ENCODE measurements at regions not wholly inside any gene's neighbourhood (a gene's known extent, or its start where the extent isn't known, plus 50 kb on each side); places are given as distances from the start of the nearest gene placed in this dataset.

DNA sequence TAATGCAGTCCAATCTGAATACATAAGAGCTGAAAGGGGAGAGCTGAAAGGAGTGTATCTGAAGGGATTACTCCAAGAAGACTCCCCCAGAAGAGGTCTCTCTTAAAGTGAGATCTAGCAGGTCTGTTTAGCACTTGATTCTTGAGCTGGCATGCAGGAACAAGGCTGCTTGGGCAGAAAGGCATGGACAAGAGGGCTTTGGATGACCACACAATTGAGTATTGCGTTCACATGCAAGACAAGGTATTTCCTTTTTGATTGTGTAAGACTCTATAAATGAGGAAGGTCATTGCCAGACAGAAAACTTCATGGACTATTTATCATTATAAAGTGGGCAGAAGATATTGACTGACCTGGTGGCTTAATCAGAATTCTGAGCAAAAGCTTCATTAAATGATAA, 145.5 kb upstream of the AFF2 start:
- CTCF ChIA-PET, result no interaction called here
- POLR2A ChIA-PET, result no interaction called here

DNA sequence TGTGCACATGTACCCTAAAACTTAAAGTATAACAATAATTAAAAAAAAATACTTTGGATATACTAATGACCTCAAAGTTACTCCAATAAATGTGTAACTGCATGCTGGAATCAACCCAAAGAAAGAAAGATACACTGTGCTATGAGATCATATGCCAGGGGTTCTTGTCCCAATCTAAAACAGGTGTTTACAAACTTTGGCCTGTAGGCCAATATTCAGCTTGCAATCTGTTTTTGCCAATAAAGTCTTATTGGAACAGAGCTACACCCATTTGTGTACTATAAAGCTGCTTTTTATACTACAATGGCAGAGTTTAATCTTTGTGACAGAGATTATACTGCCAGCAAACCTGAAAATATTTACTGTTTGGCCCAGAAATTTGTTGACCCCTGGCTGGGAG, 138.8 kb upstream of the AFF2 start:
- ChIA-PET POLR2A (no interaction called here), CTCF (no interaction called here)

DNA sequence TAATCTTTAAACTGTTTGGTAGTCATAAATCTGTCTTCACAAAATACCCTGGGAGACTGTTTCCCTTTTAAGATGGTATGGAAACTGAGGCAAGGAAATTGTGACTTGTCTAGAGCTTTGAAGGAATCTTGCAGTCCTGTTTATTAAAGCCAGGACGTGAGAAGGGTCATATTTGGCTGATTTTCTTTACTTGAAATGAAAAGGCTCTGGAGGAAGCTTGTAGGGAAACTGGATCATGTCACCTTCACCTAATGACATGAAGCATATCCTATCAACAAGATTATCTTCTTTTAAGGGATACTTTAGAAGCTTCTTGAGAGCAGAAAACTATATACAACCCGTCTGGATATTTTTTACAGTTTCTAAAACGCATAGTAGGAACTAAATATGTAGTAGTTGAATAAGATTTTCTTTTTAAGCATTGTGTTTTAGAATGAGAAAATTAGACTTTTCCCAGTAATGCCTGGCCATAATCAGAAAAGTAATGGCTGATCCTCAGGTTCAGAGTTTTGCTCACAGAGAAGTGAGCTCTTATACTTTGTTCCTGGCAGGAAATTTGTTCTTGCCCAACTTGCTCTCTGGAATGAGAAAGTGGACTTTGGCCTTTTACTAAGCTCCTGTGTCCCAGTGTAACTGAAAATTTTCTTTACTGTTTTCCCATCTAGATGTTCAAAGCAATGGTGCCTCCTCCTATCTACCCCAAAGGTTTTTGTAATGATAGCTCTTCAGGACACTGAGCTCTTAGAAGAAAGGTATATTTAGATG, 136.8 kb upstream of the AFF2 start:
- CTCF ChIA-PET, result no interaction called here
- POLR2A ChIA-PET, result no interaction called here

DNA sequence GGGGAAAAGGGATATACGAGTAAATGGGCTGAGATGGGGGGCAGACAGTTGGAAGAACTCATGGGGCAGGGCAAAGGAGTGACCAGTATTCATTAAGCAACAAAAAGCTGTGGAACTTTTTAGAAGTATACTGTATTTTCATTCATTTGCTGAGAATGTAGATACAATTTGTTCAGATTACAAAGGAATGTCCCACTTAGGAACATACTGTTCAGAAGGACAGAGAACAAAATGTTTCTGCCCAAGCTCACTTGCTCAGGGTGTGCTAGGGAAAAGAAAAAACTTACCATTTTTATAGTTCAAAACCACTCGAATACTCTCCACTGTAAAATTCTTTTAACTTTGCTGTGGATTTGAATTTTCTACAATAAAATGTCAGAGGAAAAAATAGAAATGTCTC, 135.2 kb upstream of the AFF2 start:
- ChIA-PET CTCF (no interaction called here), POLR2A (no interaction called here)

DNA sequence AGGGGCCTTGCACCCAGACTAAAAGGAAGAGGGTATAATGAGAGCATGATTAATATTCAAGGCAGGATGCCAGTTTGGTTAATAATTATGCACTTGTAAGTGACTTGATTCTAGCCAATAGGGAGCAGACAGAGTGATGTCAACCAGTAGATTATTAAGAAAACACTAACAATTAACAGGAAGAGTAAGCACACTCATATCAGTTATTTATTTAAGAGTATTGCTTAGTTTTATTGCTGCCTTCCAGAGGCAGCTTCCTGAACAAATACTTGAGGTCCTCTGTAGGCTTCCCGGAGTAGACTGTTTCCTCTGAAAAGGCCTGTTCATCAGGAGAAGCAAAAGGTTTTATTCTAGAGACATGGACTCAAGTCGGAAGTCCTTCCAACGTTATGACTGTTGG, 129.1 kb upstream of the AFF2 start:
- POLR2A ChIA-PET, result no interaction called here
- CTCF ChIA-PET, result no interaction called here

DNA sequence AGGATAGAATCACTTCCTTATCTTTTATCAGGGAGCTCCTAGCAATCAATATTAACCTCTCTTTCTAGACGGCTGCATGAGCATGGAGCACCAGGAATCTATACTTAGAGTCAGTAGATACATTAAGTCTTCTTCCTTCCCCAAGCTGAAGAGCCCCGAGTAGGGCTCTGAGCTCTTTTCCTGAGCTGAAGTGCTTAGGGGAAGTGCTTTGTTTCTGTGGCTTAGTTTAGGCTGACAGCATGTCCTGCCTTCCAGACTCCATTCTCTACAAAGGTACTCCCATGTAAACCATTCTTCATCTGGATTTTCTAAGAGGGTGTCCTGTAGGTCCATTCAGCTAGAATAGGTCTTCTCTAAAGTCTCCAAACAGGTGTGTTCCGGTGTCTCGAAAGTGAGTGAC, 127.5 kb upstream of the AFF2 start:
- ChIA-PET POLR2A (no interaction called here), CTCF (no interaction called here)

DNA sequence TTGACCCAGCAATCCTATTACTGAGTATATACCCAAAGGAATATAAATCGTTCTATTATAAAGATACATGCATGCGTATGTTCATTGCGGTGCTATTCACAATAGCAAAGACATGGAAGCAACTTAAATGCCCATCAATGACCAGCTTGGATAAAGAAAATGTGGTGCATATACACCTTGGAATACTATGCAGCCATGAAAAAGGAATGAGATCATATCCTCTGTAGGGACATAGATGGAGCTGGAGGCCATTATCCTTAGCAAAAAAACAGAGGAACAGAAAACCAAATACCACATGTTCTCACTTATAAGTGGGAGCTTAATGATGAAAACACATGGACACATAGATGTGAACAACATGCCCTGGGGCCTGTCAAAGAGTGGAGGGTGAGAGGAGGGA, 124.1 kb upstream of the AFF2 start:
- ChIA-PET CTCF (no interaction called here), POLR2A (no interaction called here)

DNA sequence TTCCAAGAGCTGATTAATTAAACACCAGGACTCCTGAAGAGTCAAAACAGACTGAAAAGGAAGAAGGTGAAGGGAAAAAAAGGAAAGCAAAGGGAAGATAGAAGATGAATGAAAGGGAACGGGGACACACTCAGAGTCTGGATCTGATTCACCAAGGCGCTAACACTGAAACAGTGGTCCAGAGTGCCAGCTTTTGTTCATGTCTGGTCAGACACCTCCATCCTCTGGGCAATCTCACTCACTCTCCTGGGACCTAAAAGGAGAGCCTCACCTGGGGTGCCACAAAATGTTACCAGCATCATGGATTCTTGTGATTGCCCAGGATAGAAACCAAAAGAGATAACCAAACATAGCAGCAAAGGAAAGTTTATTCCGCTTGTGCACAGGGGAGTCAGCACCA, 120.3 kb upstream of the AFF2 start:
- POLR2A ChIA-PET, result no interaction called here
- CTCF ChIA-PET, result no interaction called here

DNA sequence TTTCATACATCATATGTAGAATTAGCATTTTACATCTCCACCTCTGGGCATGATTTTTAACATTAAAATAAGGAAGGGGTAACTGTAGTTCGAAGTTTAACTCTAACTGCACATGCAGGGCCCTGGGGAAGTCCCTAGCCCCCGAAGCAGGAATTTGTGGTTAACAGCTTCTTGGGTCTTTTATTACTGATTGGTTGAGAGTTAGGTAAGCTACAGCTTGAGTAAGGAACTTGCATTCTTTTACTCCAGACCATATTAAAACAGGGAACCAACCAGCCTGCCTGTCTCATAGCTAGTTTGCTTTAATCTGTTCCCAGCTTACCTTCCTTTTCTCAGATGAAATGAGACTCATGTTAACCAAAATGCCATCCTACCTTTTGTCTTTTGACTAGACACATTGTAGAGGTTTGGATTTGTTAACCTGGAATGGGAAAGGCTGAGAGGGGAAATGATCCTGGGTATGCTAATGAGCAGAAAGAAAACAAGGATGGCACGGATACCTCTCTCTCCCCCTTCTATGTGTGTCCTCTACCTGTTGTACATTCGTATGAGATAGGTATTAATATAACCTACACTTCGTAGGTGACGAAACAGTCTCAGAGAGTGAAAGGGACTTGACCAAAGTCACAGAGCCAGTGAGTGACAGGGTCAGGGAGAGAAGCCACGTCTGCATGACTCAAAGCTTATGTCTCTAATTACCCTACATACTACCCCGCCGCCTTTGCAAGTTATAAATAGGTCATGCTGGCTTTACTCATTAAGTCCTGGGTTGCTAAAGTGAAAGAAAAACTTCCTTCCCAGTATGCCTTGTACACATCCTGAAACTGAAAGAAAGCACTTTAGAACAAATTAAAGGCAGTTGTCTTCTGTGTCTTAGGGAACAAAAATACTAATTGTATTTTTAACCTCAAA, 119.5 kb upstream of the AFF2 start:
- POLR2A ChIA-PET, result no interaction called here
- CTCF ChIA-PET, result no interaction called here

DNA sequence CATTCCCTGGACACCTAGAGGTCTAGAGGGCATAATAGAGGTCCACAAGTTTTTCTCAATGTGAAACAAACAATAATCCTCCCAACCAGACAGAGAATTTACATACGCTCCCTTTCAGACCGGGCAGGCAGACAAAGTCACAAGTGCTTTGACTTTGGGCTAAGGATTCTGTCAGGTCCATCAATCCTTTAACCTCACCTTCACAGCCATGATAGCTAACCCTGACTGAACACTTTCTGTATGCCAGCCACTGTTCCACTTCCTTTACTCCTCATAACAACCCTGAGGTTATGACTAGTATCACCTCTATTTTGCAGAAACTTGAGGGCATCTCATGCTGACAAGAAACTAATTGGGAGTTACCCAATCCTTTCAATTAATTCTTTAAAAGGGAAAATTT, 118.8 kb upstream of the AFF2 start:
- CTCF ChIA-PET, result no interaction called here
- POLR2A ChIA-PET, result no interaction called here

DNA sequence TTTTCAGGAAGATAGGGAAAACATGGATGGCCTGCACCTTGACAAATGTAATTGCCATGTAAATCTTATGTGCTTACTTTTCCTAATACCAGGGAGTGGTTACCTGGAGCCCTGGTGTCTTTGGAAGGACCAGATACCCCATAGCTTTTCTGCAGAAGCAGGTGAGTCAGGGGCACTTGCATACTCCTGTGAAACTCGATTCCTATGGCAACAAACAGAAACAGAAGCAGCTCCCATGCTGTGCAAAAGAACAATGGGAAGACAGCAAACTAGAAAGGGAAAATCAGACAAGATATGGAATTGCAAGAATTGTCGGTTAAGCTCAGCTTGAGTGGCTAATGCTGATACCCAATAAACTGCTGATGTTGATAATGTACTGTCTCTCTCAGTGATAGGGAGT, 117.4 kb upstream of the AFF2 start:
- ChIA-PET POLR2A (no interaction called here), CTCF (no interaction called here)

DNA sequence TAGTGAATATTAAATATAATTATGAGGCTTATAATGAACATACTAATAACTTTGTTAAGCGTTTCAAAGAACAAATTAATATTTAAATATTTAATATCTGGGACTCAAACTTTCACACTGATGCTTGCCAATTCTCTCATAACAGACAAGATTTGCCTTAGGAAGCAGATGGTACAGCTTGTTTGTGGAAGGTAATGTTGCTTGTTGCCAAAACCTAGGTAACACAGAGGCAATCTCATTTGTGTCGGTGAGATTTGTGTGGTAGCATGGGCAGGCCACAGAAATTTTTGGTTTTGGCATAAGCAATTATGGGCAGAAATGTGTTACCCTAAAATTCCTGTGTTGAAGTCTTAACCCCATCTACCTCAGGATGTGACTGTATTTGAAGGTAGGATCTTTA, 114.9 kb upstream of the AFF2 start:
- ChIA-PET POLR2A (no interaction called here), CTCF (no interaction called here)

DNA sequence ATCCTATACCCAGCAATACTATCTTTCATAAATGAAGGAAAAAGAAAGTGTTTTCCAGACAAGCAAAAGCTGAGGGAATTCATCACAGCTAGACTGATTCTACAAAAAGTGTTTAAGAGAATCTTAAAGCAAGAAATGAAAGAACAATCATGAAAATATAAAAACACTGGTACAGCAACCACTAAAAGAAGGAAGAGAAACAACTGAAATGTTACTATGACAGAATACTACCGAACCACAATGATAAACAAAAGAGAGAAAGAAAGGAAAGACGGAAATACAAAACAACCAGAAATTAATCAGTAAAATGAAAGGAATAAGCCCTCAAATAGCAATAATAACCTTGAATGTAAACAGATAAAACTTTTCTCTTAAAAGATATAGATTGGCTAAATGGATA, 110.8 kb upstream of the AFF2 start:
- ChIA-PET POLR2A (no interaction called here), CTCF (no interaction called here)

DNA sequence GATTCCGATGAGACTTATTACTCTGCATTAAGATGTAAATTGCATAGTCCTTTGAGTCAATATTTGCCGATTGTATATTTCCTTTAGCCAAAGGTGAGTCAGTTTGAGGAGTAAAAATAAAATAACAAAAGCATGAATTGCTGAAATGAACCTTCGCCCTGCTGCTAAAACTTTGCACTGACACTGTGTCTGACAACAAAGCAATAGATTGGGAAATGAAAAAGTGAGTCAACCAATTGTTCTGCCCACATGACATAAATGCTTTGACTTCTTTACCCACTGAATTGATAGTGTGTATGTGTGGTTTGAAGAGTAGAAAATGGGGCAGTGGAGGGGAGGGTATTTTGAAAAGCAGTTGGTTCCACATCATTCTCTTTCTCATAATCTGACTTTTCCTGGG, 88.4 kb upstream of the AFF2 start:
- CTCF ChIA-PET, result no interaction called here
- POLR2A ChIA-PET, result no interaction called here

DNA sequence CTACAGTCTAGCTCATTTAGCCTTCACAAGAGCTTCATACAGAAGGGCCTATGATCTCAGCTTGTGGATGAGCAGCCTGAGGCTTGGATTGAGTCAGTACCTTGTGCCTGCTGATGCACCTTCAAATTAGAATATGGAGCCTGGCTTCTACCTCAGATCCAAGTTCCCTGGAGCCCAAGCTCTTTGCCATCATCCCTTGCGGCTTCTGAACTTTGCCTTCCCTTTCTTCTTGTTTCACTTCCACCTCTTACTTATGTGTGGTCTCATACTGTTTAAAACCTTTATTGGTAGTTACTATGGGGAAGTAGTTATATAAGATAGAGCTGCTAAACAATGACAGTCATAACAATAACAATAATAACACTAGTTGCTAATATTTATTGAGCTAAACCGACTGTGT, 84.3 kb upstream of the AFF2 start:
- CTCF ChIA-PET, result no interaction called here
- POLR2A ChIA-PET, result no interaction called here

DNA sequence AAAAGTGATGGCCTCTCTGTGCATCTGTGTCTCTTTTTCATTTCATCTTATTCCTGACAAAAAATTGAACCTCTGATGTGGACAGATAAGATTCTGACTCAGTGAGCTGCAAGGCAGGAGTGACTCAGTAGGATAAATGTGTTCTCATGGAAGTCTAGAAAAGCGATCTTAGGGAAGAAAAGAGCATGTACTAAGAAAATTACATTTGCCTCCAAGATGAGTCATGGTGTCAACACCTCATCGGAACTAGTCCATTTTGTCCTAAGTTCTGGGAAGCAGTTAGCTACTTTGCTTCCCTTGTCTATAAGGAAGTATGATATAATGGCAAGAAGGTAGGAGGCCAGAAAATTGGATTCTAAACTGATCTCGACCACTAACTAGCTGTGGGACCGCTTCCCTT, 83.5 kb upstream of the AFF2 start:
- ChIA-PET CTCF (no interaction called here), POLR2A (no interaction called here)

DNA sequence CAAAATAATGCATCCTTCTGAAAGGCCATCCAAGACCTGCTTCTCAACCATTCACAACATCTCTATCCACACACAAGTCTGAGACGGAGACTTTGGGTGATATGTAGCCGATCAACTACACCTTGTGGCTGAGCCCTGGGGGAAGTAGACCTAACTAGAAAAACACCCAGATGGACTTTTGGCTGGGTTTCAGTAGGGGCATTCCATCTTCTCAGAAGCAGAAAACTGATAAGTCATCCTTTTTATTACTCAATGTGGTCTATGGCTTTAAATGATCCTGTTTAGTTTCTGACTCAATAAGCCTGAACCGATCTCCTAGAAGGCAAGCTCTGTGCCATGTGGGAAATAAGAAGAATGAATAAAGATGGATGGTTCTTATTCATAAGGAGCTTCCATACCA, 82.5 kb upstream of the AFF2 start:
- POLR2A ChIA-PET, result no interaction called here
- CTCF ChIA-PET, result no interaction called here

DNA sequence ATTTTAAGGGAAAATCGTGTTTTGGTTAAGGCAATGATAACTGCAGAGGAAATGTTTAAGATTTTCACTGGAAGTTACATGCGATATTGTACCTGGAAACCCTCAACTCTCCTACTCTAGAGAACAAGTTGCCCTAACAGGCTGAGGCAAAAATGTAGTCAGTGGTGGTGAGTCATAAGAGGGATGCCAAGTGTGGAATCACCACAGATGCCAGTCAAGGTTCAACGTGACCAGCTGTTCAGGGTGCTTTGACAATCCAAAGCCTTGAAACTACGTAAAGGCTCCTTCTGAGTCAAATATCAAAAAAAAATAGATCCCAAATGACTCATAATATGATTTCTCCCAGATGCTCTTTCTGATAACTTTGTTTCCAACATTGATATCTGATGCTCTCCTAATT, 77.9 kb upstream of the AFF2 start:
- ChIA-PET POLR2A (no interaction called here), CTCF (no interaction called here)

DNA sequence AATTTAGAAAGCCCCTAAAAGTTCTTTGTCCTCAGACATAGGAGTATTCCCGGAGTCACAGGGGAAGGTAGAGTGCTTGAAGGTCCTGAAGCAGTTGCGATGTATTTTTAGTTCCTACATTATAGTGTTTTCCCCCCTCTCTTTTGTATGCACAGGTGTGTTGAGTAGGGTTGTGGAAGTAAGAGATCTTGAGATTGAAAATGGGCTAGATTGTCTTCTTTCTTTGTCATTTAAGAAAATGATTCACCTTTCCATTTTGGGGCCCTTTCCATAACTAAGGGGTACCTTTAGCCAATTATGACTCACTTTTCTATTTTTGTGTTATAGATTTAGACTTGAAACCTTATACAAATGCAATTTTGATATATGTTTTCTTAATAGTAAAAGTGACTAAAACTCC, 75.8 kb upstream of the AFF2 start:
- POLR2A ChIA-PET, result no interaction called here
- CTCF ChIA-PET, result no interaction called here

DNA sequence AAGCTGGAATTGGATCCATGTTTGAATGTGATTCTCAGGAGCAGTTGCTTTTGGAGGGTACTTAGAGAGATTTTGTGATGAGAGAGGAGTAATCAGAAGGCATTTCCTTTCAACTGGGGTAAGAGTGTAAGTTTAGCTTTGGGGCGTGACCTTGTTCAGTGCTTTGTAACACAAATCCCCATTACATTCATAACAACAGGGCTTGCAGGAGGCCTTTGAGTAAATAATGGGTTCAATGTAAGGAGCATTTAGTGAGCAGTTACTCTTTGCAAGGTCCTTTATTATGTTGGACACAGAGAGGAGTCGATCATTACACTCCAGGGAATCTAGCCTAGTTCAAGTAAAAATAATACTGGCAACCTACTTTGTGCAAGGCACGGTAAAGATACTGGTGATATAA, 74.0 kb upstream of the AFF2 start:
- POLR2A ChIA-PET, result no interaction called here
- CTCF ChIA-PET, result no interaction called here

DNA sequence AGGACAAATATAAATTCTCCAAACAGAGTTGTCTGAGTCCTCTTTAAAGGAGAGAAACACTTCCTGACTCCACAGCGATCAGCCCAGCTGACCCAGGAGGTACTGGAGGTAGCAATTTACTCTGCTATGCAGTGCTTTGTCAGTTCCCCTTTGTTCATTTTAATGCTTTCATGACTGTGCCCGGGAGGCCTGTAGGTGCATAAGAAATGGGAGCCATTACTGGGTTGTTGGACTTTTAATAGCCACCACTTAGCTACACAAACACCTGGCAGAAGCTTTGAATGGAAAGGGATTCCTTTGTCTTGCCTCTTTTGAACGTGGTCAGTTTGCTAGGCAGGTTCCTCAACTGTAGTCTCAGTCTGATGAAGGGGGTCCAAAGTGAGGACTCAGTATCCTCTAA, 59.0 kb upstream of the AFF2 start:
- POLR2A ChIA-PET, result no interaction called here
- CTCF ChIA-PET, result no interaction called here

DNA sequence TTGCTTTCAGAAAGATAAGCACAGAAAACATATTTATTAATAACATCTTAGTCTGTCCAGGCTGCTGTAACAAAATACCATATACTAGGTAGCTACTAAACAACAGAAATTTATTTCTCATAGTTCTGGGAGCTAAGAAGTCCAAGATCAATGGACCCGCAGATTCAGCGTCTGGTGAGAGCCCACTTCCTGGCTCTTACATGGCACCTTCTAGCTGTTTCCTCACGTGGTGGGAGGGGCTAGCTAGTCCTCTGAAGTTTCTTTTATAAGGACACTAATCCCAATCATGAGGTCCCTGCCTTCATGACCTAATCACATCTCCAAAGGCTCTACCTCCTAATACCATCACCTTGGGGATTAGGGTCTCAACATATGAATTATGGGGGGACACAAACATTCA, 57.2 kb upstream of the AFF2 start:
- ChIA-PET POLR2A (no interaction called here), CTCF (no interaction called here)
